ENCODE measurements at regions not wholly inside any gene's neighbourhood (a gene's known extent, or its start where the extent isn't known, plus 50 kb on each side); places are given as distances from the start of the nearest gene placed in this dataset.

DNA sequence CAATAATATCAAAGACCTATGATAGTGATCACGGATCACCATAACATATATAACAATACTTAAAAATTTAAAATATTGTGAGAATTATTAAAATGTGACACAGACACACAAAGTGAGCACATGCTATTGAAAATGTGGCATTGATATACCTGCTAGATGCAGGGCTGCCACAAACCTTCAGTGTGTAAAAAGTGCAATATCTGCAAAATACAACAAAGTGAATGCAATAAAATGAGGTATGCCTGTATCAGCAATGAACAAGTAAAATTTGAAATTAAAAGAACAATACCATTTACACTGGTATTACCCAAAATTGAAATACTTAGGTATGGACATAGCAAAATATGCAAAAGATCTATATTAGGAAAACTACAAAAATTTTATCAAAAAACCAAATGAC lies 1217.8 kb upstream of the PCDH20 start:
- H2AFZ ChIP-seq (ENCODE audit: low read depth, low read length) = no peak overlapping the region
- H3K9ac ChIP-seq (replicated peaks; ENCODE audit: extremely low read depth, insufficient read depth, low read length) = no peak overlapping the region
- CTCF ChIA-PET = no interaction called here
- dilution Hi-C loops (cut with MboI; ENCODE audit: extremely low pct_ligation_motif_present, low sequenced_read_pairs) = no loop called here
- H3K9me3 ChIP-seq (replicated peaks; ENCODE audit: control insufficient read depth, insufficient read depth, low read length) = peaks cover 3% of the 10 kb centered on the region
- no peaks in the 10 kb centered on the region for H3K9me1 ChIP-seq (replicated peaks; ENCODE audit: control insufficient read depth, extremely low read depth, insufficient read depth, low read length)
- TF ChIP-seq GATA2 (IDR thresholded peaks at IDR 0.05; ENCODE audit: insufficient read depth, insufficient read length, low read depth, low read length) (no peak), JUN (IDR thresholded peaks at IDR 0.05; ENCODE audit: borderline replicate concordance, insufficient read depth, insufficient read length, low read depth) (no peak), POLR2AphosphoS5 (IDR thresholded peaks at IDR 0.05; ENCODE audit: insufficient read depth, low read depth, low read length) (no peak), MYC (IDR thresholded peaks at IDR 0.05; ENCODE audit: low read depth, low read length) (no peak), POLR2A (IDR thresholded peaks at IDR 0.05; ENCODE audit: low read depth, low read length) (no peak), FOS (IDR thresholded peaks at IDR 0.05; ENCODE audit: borderline replicate concordance, insufficient read depth, low read length) (no peak), EZH2 (IDR thresholded peaks at IDR 0.05; ENCODE audit: borderline replicate concordance, low read depth, low read length, severe bottlenecking) (no peak)
- TF ChIP-seq, protein P1, sequence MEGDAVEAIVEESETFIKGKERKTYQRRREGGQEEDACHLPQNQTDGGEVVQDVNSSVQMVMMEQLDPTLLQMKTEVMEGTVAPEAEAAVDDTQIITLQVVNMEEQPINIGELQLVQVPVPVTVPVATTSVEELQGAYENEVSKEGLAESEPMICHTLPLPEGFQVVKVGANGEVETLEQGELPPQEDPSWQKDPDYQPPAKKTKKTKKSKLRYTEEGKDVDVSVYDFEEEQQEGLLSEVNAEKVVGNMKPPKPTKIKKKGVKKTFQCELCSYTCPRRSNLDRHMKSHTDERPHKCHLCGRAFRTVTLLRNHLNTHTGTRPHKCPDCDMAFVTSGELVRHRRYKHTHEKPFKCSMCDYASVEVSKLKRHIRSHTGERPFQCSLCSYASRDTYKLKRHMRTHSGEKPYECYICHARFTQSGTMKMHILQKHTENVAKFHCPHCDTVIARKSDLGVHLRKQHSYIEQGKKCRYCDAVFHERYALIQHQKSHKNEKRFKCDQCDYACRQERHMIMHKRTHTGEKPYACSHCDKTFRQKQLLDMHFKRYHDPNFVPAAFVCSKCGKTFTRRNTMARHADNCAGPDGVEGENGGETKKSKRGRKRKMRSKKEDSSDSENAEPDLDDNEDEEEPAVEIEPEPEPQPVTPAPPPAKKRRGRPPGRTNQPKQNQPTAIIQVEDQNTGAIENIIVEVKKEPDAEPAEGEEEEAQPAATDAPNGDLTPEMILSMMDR (IDR thresholded peaks at IDR 0.05; ENCODE audit: extremely low read depth in 1 of 2, insufficient read depth in 1 of 2, low read depth in 1 of 2, low read length in 2 of 2) = no peak
- TF ChIP-seq, protein P2, sequence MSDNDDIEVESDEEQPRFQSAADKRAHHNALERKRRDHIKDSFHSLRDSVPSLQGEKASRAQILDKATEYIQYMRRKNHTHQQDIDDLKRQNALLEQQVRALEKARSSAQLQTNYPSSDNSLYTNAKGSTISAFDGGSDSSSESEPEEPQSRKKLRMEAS (IDR thresholded peaks at IDR 0.05; ENCODE audit: insufficient read depth, insufficient read length) = no peak
- H3K4me1 ChIP-seq (ENCODE audit: control insufficient read depth, extremely low read depth, insufficient read depth, low read length) = no peaks in the 10 kb centered on the region
- no peaks in the 10 kb centered on the region for H3K79me2 ChIP-seq (ENCODE audit: control insufficient read depth, insufficient read depth, low read length)
- intact Hi-C loops (cut with micrococcal nuclease) = no loop called here
- no peak overlapping the region for H3K27ac ChIP-seq (ENCODE audit: insufficient read depth, low read depth, low read length)
- no peak overlapping the region for H3K4me2 ChIP-seq (ENCODE audit: insufficient read depth, low read length)
- no TSS peak for BruUV-seq (replicated peaks)
- no peaks in the 10 kb centered on the region for H3K27me3 ChIP-seq (ENCODE audit: control insufficient read depth in 2 of 2, insufficient read depth in 2 of 2, low read length in 2 of 2)
- no peaks in the 10 kb centered on the region for H3K36me3 ChIP-seq (ENCODE audit: control insufficient read depth in 2 of 2, extremely low read depth in 1 of 2, insufficient read depth in 2 of 2, low read length in 2 of 2)
- FAIRE-seq (no peak), DNase-seq (ENCODE audit: low read depth, low spot score) (no peak)
- no peaks in the 10 kb centered on the region for H4K20me1 ChIP-seq (replicated peaks; ENCODE audit: control insufficient read depth, extremely low read depth, insufficient read depth, low read length)
- POLR2A ChIA-PET = no interaction called here
- no peak overlapping the region for H3K4me3 ChIP-seq (replicated peaks in 1 of 3; ENCODE audit: insufficient read depth in 1 of 3, low read depth in 1 of 3, low read length in 3 of 3)

All from endothelial cell of umbilical vein (primary cell).